Smooth muscle cell (in vitro differentiated cells): ENCODE measurements at regions not wholly inside any gene's neighbourhood (a gene's known extent, or its start where the extent isn't known, plus 50 kb on each side); places are given as distances from the start of the nearest gene placed in this dataset.

ENCODE experiments used
- DNase-seq: peaks from one replicate; lab custom pipeline; 2025; ENCODE audit not compliant: unreplicated experiment; lab: John Stamatoyannopoulos, UW
- H2AFZ ChIP-seq: fragments of 200-600 bp; sonication (generic); 2 replicates; pipeline ENCODE4 v1.6.0; 2016; ENCODE audit warnings: antibody characterized with exemption, low read depth, mild to moderate bottlenecking
- H3F3A ChIP-seq: fragments of 200-600 bp; sonication (generic); 2 replicates; pipeline ENCODE4 v1.6.0; 2017; ENCODE audit warnings: antibody characterized with exemption, low read depth
- H3K27ac ChIP-seq: fragments of 200-600 bp; sonication (generic); 2 replicates; pipeline ENCODE4 v1.5.1; 2016; ENCODE audit warnings: low read depth, mild to moderate bottlenecking
- H3K27me3 ChIP-seq: fragments of 200-600 bp; sonication (generic); 2 replicates; pipeline ENCODE4 v1.6.1; 2016; ENCODE audit warnings: low read depth, mild to moderate bottlenecking
- H3K36me3 ChIP-seq: fragments of 200-600 bp; sonication (generic); 2 replicates; pipeline ENCODE4 v1.5.1; 2016; ENCODE audit warnings: low read depth
- H3K4me1 ChIP-seq: fragments of 200-600 bp; sonication (generic); 2 replicates; pipeline ENCODE4 v1.5.1; 2016; ENCODE audit warnings: low read depth
- H3K4me2 ChIP-seq: fragments of 200-600 bp; sonication (generic); 2 replicates; pipeline ENCODE4 v1.6.0; 2016; ENCODE audit warnings: mild to moderate bottlenecking
- H3K4me3 ChIP-seq: fragments of 200-600 bp; sonication (generic); 2 replicates; pipeline ENCODE4 v1.5.1; 2016; ENCODE audit warnings: mild to moderate bottlenecking
- H3K79me2 ChIP-seq: fragments of 200-600 bp; sonication (generic); 2 replicates; pipeline ENCODE4 v1.6.0; 2016; ENCODE audit warnings: low read depth, mild to moderate bottlenecking
- H3K9ac ChIP-seq: fragments of 200-600 bp; sonication (generic); 2 replicates; pipeline ENCODE4 v1.6.0; 2016; ENCODE audit warnings: low read depth
- H3K9me3 ChIP-seq: fragments of 200-600 bp; sonication (generic); replicated peaks from 2 replicates; pipeline ENCODE4 v1.5.1; 2016; ENCODE audit warnings: low read depth
- H4K20me1 ChIP-seq: fragments of 200-600 bp; sonication (generic); 2 replicates; pipeline ENCODE4 v1.6.0; 2016; ENCODE audit warnings: low read depth
- WGBS: methylation state at CpG from one replicate; pipeline ENCODE4 v1.1.7; 2016; ENCODE audit warnings: low lambda C conversion rate; 5-methylcytosine and 5-hydroxymethylcytosine counted together
- TF ChIP-seq, protein P1 (sequence below): fragments of 200-600 bp; sonication (generic); IDR thresholded peaks from 2 replicates; pipeline ENCODE4 v1.5.1; 2017; ENCODE audit warnings: borderline replicate concordance, mild to moderate bottlenecking, antibody characterized with exemption; ENCODE audit not compliant: insufficient read depth, poor library complexity, severe bottlenecking

DNA sequence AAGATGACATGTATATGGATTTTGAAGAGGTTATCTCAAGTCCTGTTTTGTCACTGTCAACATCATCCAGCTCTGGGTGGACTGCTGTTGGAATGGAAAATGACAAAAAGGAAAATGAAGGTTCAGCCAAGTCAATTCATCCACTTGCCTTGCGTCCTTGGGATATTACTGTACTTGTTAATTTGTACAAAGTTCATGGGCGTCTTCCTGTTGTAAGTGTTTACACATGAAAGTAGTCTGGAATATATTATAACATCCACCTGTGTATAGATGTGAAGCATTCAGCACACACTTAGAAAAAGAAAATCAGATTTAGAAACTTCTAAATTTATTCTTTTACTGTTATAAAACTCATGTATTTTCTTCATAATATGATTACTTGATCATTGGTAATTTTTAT lies 67.2 kb downstream of the BLTP1 start:
- H3K4me2 ChIP-seq = no peak overlapping the region
- H3K27me3 ChIP-seq = no peaks in the 10 kb centered on the region
- H3K9ac ChIP-seq = no peak overlapping the region
- DNase-seq = no peak
- no peaks in the 10 kb centered on the region for H3K79me2 ChIP-seq
- H3K9me3 ChIP-seq = no peaks in the 10 kb centered on the region
- no peak overlapping the region for H3K4me3 ChIP-seq
- H3K27ac ChIP-seq = no peak overlapping the region
- H3K4me1 ChIP-seq = no peaks in the 10 kb centered on the region
- TF ChIP-seq, protein P1, sequence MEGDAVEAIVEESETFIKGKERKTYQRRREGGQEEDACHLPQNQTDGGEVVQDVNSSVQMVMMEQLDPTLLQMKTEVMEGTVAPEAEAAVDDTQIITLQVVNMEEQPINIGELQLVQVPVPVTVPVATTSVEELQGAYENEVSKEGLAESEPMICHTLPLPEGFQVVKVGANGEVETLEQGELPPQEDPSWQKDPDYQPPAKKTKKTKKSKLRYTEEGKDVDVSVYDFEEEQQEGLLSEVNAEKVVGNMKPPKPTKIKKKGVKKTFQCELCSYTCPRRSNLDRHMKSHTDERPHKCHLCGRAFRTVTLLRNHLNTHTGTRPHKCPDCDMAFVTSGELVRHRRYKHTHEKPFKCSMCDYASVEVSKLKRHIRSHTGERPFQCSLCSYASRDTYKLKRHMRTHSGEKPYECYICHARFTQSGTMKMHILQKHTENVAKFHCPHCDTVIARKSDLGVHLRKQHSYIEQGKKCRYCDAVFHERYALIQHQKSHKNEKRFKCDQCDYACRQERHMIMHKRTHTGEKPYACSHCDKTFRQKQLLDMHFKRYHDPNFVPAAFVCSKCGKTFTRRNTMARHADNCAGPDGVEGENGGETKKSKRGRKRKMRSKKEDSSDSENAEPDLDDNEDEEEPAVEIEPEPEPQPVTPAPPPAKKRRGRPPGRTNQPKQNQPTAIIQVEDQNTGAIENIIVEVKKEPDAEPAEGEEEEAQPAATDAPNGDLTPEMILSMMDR = no peak
- H3F3A ChIP-seq = no peaks in the 10 kb centered on the region
- H4K20me1 ChIP-seq = no peaks in the 10 kb centered on the region
- WGBS = 95% methylated on average over 2 of the region's 2 CpGs
- peaks cover 10% of the 10 kb centered on the region for H3K36me3 ChIP-seq
- H2AFZ ChIP-seq = no peak overlapping the region

DNA sequence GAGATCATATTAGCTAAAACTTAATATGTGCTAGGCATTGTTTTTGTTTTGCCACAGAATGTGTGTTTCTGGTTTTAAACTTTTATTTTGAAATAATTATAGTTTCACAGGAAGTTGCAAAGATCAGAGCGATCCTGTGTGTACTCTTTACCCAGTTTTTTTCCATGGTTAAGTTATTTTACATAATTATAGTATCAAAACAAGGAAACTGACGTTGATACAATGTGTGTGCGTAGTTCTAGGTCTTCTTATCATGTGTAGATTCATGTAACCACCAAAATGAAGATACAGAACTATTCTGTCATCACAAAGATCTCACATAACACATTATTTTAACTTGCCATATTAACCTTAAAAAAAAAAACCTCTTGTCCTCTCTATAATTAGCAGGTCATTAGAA lies 69.2 kb downstream of the BLTP1 start:
- H3K27me3 ChIP-seq = no peaks in the 10 kb centered on the region
- WGBS = 96% methylated on average over 3 of the region's 3 CpGs
- H3K79me2 ChIP-seq = no peaks in the 10 kb centered on the region
- H3K4me1 ChIP-seq = no peaks in the 10 kb centered on the region
- H3K36me3 ChIP-seq = peaks cover 15% of the 10 kb centered on the region
- H4K20me1 ChIP-seq = no peaks in the 10 kb centered on the region
- TF ChIP-seq, protein P1 = no peak
- H3K4me2 ChIP-seq = no peak overlapping the region
- H3F3A ChIP-seq = no peaks in the 10 kb centered on the region
- H3K4me3 ChIP-seq = no peak overlapping the region
- H3K9me3 ChIP-seq = no peaks in the 10 kb centered on the region
- no peak for DNase-seq
- H3K27ac ChIP-seq = no peak overlapping the region
- H3K9ac ChIP-seq = no peak overlapping the region
- no peak overlapping the region for H2AFZ ChIP-seq

DNA sequence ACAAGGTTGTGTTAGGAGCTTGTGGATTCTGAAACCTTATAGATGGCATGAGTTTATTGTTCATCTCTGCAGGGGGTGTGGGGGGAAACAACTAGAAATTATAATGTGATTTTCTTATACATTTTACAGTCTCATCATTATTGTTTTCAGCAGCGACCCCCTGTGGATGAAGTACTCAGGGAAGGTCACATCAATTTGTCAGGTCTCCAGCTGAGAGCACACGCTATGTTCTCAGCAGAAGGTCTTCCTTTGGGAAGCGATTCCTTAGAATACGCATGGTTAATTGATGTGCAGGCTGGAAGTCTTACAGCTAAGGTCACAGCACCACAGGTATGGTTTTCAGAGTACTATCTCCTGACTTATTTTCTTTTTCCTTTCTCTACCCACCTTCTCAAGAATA lies 72.2 kb downstream of the BLTP1 start:
- no peak for DNase-seq
- no peaks in the 10 kb centered on the region for H3K79me2 ChIP-seq
- no peaks in the 10 kb centered on the region for H4K20me1 ChIP-seq
- no peak overlapping the region for H3K4me2 ChIP-seq
- no peak overlapping the region for H3K4me3 ChIP-seq
- H3K4me1 ChIP-seq = no peaks in the 10 kb centered on the region
- no peaks in the 10 kb centered on the region for H3K27me3 ChIP-seq
- no peak overlapping the region for H2AFZ ChIP-seq
- peaks cover 15% of the 10 kb centered on the region for H3K36me3 ChIP-seq
- TF ChIP-seq, protein P1 = no peak
- 67% methylated on average over 4 of the region's 4 CpGs for WGBS
- H3F3A ChIP-seq = no peaks in the 10 kb centered on the region
- no peak overlapping the region for H3K27ac ChIP-seq
- H3K9ac ChIP-seq = no peak overlapping the region
- H3K9me3 ChIP-seq = no peaks in the 10 kb centered on the region

DNA sequence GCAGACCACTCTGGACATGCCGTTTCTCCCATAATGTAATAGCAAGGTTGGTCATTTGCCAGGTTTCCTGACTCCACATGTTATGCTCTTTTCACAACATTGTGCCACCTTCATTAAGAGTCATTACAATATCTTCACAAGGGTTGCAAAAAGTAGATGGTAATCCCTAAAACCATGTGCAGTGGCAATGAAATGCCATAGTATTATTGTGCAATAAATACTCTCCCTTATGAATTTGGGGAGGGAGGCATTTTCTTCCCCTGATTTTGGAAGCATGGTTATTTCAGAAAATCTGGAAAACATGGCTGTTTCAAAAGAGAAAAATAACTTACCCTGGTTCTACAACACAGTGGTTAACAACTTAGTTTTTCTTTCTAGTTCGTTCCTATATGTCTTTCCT lies 75.1 kb downstream of the BLTP1 start:
- Histone ChIP-seq H3K4me1 (no peaks in the 10 kb centered on the region), H3K36me3 (peaks cover 21% of the 10 kb centered on the region), H4K20me1 (no peaks in the 10 kb centered on the region), H3K79me2 (no peaks in the 10 kb centered on the region), H3K9me3 (no peaks in the 10 kb centered on the region), H3K27ac (no peak overlapping the region), H3K27me3 (no peaks in the 10 kb centered on the region), H2AFZ (no peak overlapping the region), H3K4me2 (no peak overlapping the region), H3K9ac (no peak overlapping the region), H3F3A (no peaks in the 10 kb centered on the region), H3K4me3 (no peak overlapping the region)
- TF ChIP-seq, protein P1 = no peak
- WGBS = 98% methylated on average over 2 of the region's 2 CpGs
- no peak for DNase-seq
